Suppressor macrophage treated with lipopolysaccharide for 1 hour (primary cell): ENCODE measurements at regions not wholly inside any gene's neighbourhood (a gene's known extent, or its start where the extent isn't known, plus 50 kb on each side); places are given as distances from the start of the nearest gene placed in this dataset.
A peak's percentile ranks its signal among the peaks of the same experiment; 100 is the strongest.
"Not testable (repeated sequence)": the region's sequence is repeated elsewhere in the genome, so short reads cannot be mapped to it uniquely, and the experiment has no call there.

ENCODE experiments used
- DNase-seq, 3 donors: peaks; one replicate each; pipeline ENCODE4 v3.0.0-alpha.2; 2020 to 2022

DNA sequence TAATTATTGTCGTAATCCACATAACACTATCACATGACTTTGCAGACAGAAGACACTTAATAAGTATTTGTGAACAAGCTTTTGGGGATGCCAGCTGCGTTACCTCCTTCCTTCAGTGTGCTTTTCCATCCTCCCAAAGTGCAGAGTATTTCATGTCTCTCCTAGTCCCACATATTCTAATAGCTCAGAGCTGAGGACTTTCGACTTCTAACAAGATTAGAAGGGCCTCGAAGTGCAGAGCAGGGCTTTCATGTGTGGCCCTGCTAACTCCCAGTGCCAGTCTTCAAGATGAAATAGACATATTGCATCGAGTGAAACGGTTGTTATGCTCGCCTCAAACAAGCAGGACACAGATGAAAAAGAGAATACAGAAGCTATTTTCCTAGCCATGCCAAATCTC is 125.7 kb upstream of the RNF32 start:
- no peak for DNase-seq

DNA sequence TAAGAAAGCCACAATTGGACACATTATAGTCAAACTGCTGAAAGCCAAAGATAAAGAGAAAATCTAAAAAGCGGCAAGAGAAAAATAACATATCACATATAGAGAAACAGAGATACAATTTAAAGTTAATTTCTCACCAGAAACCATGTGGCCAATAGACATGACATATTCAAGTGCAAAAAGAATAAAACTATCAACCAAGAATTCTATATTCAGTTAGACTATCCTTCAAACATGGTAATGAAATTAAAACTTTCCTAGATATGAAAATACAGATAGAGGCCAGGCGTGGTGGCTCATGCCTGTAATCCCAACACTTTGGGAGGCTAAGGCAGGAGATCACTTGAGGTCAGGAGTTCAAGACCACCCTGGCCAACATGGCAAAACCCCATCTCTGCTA is 129.1 kb upstream of the RNF32 start:
- DNase-seq: no peak

GRCh38 chr7:156510966-156511365 is 129.6 kb upstream of the RNF32 start:
- no peak for DNase-seq

DNA sequence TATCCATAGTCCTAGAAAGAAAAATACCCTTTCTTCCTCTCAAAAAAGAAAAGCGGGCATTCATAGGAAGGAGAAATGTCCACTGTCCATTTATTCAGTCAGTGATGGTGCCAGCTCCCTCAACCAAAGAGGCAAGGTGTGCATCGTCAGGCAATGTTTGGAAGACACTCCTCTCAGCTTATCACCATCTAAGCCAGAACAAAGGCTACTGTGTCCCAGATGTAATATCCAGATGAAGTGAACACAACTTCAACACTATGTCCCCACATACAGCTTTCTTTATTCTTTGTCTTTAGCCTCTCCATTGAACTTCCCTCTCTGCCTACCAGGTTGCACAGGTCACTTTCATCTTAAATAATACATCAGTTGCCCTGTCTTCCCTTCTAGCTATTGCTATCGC is 131.4 kb upstream of the RNF32 start:
- no peak for DNase-seq

DNA sequence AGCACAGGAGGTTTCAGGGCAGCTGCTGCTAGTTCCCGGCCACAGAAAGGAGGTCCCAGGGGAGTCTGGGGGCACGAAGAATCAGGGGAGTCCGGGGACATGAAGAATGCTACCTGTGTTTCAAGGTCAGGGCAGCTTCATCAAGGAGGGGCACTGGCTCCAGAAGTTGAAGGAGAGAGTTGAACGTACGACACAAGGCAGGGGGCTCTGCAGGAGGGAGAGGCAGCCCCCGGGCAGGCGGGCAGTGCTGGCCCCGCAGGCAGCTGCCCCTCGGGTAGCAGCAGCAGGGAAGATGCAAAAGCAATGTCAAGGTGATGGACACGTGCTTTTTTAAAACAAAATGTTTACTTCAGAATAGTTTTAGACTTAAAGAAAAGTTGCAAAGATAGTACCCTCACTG is 134.7 kb upstream of the RNF32 start:
- DNase-seq: no peak

DNA sequence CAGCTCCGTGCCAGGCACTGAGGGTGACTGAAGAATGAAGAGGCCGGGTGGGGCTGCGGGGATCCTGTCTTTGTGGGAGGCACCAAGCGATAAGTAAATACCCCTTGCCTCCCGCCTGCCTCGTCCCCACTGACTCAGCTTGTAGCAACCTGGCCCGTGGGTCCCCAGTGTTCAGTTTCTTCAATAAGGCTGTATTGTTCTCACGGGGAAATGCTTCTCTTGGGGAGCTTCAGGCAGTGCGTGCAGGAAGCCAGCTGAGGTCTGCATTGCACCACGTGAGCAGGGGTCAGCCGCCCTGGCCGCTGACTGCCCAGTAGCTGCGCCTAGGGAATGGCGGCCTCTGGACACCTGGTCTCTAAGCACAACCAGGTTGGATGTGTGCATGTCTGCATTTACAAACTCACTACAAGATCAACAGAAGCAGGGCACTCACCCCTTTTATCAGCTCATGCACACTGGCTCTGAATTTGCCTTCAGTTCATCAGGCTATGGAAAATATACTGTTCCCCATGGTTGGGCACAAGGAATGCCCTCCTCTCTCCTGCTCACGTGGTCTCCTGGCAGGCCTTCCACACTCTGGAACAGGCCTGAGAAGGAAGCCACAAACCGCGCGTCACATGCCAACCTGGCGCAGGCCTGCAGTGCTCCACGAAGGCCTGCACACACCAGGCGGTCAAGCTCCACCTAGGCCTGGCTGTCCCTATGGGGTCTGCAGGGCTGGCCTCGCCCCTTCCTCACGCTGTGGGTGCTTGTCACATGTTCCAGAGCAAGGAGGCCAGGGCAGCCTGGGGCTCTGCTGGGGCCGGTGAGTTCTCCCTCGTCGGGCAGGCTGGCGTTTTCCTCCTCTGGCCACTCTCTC is 135.7 kb upstream of the RNF32 start:
- no peak for DNase-seq

GRCh38 chr7:156504006-156504405 is 136.6 kb upstream of the RNF32 start:
- no peak for DNase-seq

DNA sequence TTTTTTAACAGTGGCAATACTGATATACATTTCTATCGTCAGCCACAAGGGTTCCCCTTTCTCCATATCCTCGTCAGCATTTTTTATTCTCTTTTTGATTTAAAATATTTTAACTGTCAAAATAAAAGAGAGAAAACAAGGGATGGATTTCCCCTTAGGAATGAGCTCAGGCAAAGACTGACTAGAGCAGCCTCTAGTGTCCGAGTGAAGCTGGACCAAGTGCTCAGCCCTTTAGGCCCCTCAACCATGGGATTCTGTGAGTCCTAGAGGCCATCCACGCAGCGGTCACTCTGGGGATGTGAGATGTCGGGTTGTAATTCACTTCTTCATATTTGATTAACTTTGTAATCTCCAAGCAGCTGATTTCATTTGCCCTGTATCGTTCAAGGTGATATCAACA is 137.4 kb upstream of the RNF32 start:
- DNase-seq: no peak

GRCh38 chr7:156501815-156502214 is 138.8 kb upstream of the RNF32 start:
- not testable (repeated sequence) for DNase-seq

DNA sequence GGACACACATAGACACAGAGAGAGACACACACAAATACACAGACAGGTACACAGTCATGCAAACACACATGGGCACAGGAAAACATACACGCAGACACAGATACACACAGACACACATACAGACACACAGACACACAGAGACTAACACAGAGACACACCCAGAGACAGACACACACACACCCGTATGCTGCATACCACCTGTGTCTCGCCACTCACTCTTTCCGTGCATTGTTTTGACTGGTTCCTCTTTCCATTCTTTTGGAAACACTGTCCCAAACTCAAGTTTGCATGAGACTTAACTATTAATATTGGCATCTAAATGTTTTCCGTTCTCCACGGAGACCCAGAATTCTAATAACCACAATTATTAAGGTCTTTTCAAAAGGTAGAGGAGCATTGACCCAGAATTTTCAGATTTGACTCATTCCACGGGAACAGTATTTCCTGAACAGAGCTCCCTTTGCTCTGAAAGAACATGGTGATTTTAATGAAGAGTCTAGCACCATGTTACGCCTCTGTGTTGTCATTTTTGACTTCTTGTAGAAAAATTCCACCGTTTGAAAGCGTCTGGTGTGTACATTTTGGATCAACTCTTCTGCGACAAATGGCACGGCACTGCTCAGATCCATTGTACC is 141.2 kb upstream of the RNF32 start:
- no peak for DNase-seq

GRCh38 chr7:156497776-156498509 is 142.6 kb upstream of the RNF32 start:
- DNase-seq: no peak

GRCh38 chr7:156496865-156497264 is 143.7 kb upstream of the RNF32 start:
- no peak for DNase-seq

GRCh38 chr7:156496363-156496769 is 144.2 kb upstream of the RNF32 start:
- no peak for DNase-seq

- DNase-seq: no peak
Measured at GRCh38 chr7:156494960-156495359, 145.6 kb upstream of the RNF32 start.

DNA sequence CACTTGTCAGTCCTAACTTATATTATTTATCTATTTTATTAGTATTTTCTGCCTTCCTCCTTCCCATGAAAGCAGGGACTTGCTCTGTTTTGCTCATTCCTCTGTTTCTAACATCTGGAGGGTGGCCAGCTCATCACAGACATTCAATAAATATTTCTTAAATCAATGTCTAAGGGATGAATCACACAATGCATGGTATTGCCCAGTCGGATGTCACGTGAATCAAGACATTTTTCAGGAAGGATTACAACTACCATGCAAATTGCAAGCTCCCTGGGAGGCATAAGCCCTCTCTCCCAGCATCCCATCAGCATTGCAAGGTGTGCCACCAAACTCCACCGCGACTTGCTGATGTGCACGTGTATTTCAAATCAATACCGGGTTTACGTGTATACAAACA is 146.6 kb upstream of the RNF32 start:
- DNase-seq: no peak

- DNase-seq: no peak
Measured at GRCh38 chr7:156492170-156492569, 148.4 kb upstream of the RNF32 start.

GRCh38 chr7:156491435-156491834 is 149.1 kb upstream of the RNF32 start:
- no peak for DNase-seq

DNA sequence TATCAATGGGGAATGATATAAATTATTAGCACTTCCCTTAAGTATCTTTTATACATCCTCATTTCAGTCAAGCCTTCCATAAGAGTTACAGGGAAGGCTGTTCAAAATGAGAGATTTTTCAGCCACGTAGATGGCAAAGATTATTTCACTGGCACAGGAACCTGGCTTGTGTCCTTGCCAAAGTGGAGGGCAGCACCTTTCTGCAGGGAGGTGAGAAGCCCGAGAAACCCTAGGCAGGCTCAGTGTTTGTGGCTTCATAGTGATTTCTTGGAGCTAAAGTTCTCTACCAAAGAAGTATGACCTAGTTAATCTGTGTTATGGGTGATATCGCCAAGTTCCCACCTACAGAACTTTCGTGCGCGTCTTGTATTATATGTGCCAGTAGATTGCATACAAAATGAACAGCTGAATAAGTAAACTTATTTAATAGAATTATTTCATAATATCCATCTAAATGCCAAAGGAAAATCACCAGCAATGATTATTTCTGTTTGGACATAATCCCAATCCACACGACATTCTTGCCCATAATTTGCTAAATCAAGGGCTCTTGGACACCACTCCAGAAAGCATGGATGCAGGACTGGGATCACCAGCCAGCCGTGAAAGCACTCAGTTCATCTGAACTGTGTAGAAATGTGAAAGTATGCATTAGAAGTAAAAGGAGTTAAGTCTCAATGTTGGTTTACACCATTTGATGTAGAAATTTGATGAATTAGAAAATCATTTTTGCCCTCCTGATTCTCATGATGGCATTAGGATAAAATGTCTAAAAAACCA is 150.4 kb upstream of the RNF32 start:
- DNase-seq: no peak

- DNase-seq: no peak
Measured at GRCh38 chr7:156487811-156488533, 152.6 kb upstream of the RNF32 start.

- DNase-seq: no peak
Measured at GRCh38 chr7:156480671-156481070, 159.9 kb upstream of the RNF32 start.

DNA sequence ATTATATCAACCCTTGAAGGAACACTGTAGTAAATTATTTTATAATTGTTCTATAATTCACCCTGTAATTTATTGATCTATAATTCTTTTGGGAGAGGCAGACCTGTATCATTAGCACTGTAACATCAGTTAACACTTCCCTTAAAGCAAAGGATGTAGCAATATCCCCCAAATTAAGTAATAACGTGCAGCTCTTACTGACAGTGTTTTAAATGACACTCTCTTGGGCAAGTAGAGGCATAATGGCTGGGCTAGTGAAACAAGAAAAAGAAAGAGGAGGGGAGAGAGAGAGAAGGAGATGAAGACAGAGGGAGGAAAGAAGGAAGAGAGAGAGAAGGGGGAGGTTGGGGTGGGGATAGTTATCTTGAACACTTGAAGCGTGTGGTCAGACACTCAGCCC is 161.0 kb upstream of the RNF32 start:
- DNase-seq: peak in 1 of 3 donors; percentile 8

DNA sequence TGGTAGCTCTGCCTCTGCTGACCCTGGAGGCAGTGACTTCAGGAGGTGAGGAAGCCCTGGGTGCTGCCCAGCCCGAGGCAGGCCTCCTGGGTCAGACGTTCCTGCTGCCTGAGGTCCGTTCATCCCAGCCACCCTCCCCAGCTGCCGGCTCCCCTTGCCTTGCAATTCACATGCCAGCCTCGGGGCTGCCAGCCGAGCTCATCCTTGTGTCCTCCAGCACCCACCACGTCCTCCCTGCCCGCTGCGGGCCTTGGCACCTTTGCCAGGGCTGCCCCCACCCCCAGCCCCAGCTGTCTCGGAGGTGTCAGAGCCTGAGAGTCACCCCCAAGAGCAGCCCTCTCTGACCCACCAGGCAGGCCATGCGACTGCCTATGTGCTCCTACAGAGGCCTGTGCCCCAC is 162.1 kb upstream of the RNF32 start:
- no peak for DNase-seq
